Duodenal mucosa (tissue), 2 donors: ENCODE measurements at regions not wholly inside any gene's neighbourhood (a gene's known extent, or its start where the extent isn't known, plus 50 kb on each side); places are given as distances from the start of the nearest gene placed in this dataset.

Experiments used
- H3K27ac ChIP-seq: one replicate; pipeline ENCODE4 v1.7.0; 2013; ENCODE audit warnings: low read depth, low read length
- H3K27me3 ChIP-seq, 2 donors: one replicate each; pipeline ENCODE4 v1.7.0; 2013; ENCODE audit warnings: low read length in 2 of 2, control low read depth in 1 of 2; ENCODE audit not compliant: insufficient read depth in 2 of 2, control insufficient read depth in 1 of 2
- H3K36me3 ChIP-seq, 2 donors: one replicate each; pipeline ENCODE4 v1.7.0; 2013; ENCODE audit warnings: low read length in 2 of 2, control low read depth in 1 of 2; ENCODE audit not compliant: insufficient read depth in 2 of 2, control insufficient read depth in 1 of 2
- H3K4me1 ChIP-seq, 2 donors: one replicate each; pipeline ENCODE4 v1.7.0; 2013; ENCODE audit warnings: low read length in 2 of 2, control low read depth in 1 of 2; ENCODE audit not compliant: insufficient read depth in 2 of 2, control insufficient read depth in 1 of 2
- H3K4me3 ChIP-seq, 2 donors: one replicate each; pipeline ENCODE4 v1.7.0; 2013; ENCODE audit warnings: low read length in 2 of 2, low read depth in 1 of 2
- H3K9ac ChIP-seq, 2 donors: one replicate each; pipeline ENCODE4 v1.7.0; 2013; ENCODE audit warnings: low read length in 2 of 2, low read depth in 1 of 2
- H3K9me3 ChIP-seq, 2 donors: one replicate each; pipeline ENCODE4 v1.7.0; 2013; ENCODE audit warnings: low read length in 2 of 2, control low read depth in 1 of 2; ENCODE audit not compliant: control insufficient read depth in 1 of 2

DNA sequence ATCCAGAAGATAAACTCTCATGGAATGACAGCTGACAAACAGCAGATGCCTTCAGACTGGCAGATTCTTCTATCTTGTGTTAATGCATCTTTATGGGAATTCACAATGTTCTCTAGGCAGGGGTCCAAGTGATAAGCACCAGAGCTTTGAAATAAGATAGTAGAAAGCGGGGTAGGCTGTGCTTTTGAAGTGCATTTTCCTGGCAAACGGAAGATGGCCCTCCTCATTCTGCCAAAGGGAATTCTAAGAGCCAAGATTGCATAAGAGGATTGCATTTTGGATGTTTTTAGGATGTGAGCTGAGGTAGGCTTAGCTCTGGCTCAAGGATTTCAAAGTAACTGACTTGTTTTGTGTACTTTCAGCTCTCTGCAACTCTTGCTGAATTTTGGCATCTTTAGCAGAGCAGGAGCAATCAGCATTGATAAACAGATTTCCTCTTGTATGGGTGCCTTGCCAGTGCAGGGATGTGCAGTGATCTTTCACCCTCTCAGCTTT lies 298.5 kb upstream of the KLF6 start:
- Histone ChIP-seq H3K9me3 (no peaks in the 10 kb centered on the region), H3K27ac (no peak overlapping the region), H3K4me1 (no peaks in the 10 kb centered on the region), H3K4me3 (no peak overlapping the region), H3K9ac (no peak overlapping the region), H3K27me3 (no peaks in the 10 kb centered on the region), H3K36me3 (no peaks in the 10 kb centered on the region)

DNA sequence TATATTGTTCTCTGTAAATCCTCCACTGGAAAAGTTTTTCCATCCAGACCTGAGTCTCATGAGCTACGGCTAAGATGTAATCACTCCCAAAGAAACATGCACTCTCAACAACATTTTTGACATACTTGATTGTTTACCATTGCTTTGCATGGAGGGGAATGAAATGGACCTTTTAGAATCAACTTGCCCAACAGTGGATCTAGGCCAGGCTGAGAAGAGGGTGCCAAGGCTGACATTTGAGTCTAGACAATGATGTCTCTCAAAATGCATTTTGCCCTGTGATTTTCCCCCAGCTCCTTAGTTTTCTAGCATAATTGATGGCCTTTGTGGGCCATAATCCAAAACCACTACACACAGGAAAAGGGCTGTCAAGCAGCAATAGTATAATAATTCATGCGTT lies 297.9 kb upstream of the KLF6 start:
- Histone ChIP-seq H3K9me3 (no peaks in the 10 kb centered on the region), H3K36me3 (no peaks in the 10 kb centered on the region), H3K27me3 (no peaks in the 10 kb centered on the region), H3K9ac (no peak overlapping the region), H3K4me3 (no peak overlapping the region), H3K27ac (no peak overlapping the region), H3K4me1 (no peaks in the 10 kb centered on the region)

DNA sequence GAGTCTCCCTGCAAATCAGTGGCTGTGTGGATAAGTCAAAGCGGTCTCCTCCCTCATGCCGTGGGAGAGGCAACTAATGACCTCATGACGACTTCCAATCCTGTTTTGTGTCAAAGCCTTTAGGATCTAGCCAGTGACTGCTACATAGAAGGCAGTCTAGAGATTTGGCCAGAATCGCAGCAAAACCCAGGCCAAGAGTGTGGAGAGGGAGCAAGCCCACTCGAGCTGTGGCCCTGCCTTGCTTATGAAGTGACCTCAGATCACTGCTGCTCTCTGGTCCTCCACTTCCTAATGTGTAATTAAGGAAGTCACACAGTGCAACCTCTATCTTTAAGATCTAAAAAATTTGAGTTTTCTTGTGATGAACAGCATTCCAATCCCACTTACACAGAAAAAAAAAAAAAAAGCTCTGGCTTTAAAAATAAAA lies 296.7 kb upstream of the KLF6 start:
- no peaks in the 10 kb centered on the region for H3K4me1 ChIP-seq
- H3K9me3 ChIP-seq = no peaks in the 10 kb centered on the region
- H3K27me3 ChIP-seq = no peaks in the 10 kb centered on the region
- no peak overlapping the region for H3K9ac ChIP-seq
- no peaks in the 10 kb centered on the region for H3K36me3 ChIP-seq
- no peak overlapping the region for H3K27ac ChIP-seq
- no peak overlapping the region for H3K4me3 ChIP-seq

DNA sequence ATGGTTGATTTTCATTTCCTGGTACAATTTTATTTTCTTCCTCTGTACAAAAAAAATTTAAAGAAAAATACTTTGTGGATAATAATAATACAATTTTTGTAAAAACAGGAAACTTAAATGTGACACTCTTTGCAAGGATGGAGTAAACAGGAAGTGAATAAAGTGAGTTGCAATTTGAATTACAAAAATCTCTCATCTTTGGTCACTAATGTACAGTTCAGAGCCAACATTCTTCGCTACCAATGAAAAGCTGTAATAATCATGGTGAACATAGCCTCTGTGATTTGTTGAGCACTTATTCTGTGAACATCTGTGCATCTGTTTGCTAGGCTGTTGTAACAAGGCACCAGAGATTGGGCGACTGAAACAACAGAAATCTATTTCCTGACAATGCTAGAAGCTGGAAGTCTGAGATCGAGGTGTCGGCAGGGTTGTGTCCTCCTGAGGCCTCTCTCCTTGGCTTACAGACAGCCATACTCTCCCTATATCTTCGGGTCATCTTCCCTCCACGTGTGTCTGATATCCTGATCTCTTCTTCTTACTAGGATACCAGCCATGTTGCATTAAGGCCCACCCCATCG lies 295.3 kb upstream of the KLF6 start:
- no peaks in the 10 kb centered on the region for H3K4me1 ChIP-seq
- H3K9me3 ChIP-seq = no peaks in the 10 kb centered on the region
- peak overlapping the region; percentile 15 for H3K27ac ChIP-seq
- no peaks in the 10 kb centered on the region for H3K27me3 ChIP-seq
- H3K9ac ChIP-seq = no peak overlapping the region
- no peak overlapping the region for H3K4me3 ChIP-seq
- no peaks in the 10 kb centered on the region for H3K36me3 ChIP-seq

DNA sequence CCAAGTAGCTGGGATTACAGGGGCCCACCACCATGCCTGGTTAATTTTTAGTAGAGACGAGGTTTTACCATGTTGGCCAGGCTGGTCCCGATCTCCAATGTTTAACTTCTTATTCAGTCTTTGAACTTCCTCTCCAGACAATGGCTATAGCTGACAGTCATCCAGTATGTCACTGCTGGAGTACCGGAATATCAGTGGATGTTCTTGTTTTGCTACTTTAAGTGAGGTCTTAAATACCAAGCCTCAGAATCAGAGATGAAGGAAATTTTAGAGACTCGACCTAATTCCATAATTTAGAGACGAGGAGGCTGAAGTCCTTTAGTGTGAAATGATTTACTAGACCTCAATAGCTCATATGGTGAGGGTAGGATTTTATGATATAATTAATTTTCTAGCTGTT lies 294.8 kb upstream of the KLF6 start:
- H3K9ac ChIP-seq = no peak overlapping the region
- no peak overlapping the region for H3K27ac ChIP-seq
- H3K4me1 ChIP-seq = peaks cover under 1 to 1% of the 10 kb centered on the region in 2 donors
- H3K9me3 ChIP-seq = no peaks in the 10 kb centered on the region
- H3K27me3 ChIP-seq = no peaks in the 10 kb centered on the region
- no peak overlapping the region for H3K4me3 ChIP-seq
- no peaks in the 10 kb centered on the region for H3K36me3 ChIP-seq

DNA sequence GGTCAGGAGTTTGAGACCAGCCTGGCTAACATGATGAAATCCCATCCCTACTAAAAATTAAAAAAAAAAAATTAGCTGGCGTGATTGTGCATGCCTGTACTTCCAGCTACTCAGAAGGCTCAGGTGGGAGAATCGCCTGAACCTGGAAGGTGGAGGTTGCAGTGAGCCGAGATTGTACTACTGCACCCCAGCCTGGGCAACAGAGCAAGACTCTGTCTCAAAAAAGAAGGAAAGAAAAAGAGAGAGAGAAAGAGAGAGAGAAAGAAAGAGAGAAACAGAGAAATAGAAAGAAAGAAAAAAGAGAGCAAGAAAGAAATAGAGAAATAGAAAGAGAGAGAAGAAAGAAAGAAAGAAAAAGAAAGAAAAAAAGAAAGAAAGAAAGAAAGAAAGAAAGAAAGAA lies 292.8 kb upstream of the KLF6 start:
- Histone ChIP-seq H3K27me3 (no peaks in the 10 kb centered on the region), H3K27ac (no peak overlapping the region), H3K9me3 (no peaks in the 10 kb centered on the region), H3K4me3 (no peak overlapping the region), H3K9ac (no peak overlapping the region), H3K36me3 (no peaks in the 10 kb centered on the region), H3K4me1 (peaks cover 4 to 11% of the 10 kb centered on the region in 2 donors)

DNA sequence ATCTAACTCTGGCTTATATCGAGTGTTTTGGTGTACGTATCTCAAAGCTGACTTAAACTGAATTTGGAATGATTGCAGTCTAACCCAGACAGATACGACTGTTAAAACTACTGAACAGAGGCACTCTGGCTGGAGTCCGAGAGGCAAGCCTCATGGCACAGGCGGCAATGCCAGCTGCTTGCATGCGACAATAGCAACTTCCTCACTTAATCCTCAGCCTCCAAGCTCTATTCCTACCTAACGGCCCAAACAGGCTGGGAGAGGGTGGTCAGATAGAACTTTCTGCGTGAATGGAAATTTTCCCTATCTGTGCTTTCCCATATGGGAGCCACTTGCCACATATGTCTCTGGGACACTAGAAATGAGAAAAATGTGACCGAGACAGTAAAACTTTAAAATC lies 292.0 kb upstream of the KLF6 start:
- H3K4me1 ChIP-seq = peaks cover 4 to 11% of the 10 kb centered on the region in 2 donors
- no peaks in the 10 kb centered on the region for H3K9me3 ChIP-seq
- H3K4me3 ChIP-seq = no peak overlapping the region
- no peak overlapping the region for H3K27ac ChIP-seq
- H3K9ac ChIP-seq = no peak overlapping the region
- no peaks in the 10 kb centered on the region for H3K36me3 ChIP-seq
- H3K27me3 ChIP-seq = no peaks in the 10 kb centered on the region

DNA sequence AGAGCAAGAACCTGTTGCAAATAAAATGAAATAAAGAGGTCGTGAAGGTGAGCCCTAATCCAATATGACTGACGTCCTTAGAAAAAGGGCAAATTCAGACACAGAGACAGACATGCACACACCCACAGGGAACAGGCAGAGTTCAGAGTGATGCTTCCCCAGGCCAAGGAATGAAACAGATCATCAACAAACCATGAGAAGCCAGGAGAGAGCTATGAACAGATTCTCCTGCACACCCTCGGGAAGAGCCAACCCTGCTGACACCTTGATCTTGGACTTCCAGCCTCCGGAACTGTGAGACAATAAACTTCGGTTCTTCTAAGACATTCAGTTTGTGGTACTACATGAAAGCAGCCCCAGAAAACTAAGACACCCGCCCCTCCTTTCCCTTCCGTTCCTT lies 290.4 kb upstream of the KLF6 start:
- Histone ChIP-seq H3K9ac (no peak overlapping the region), H3K36me3 (no peaks in the 10 kb centered on the region), H3K4me3 (no peak overlapping the region), H3K27me3 (no peaks in the 10 kb centered on the region), H3K27ac (no peak overlapping the region), H3K4me1 (peaks cover 4 to 11% of the 10 kb centered on the region in 2 donors), H3K9me3 (no peaks in the 10 kb centered on the region)

DNA sequence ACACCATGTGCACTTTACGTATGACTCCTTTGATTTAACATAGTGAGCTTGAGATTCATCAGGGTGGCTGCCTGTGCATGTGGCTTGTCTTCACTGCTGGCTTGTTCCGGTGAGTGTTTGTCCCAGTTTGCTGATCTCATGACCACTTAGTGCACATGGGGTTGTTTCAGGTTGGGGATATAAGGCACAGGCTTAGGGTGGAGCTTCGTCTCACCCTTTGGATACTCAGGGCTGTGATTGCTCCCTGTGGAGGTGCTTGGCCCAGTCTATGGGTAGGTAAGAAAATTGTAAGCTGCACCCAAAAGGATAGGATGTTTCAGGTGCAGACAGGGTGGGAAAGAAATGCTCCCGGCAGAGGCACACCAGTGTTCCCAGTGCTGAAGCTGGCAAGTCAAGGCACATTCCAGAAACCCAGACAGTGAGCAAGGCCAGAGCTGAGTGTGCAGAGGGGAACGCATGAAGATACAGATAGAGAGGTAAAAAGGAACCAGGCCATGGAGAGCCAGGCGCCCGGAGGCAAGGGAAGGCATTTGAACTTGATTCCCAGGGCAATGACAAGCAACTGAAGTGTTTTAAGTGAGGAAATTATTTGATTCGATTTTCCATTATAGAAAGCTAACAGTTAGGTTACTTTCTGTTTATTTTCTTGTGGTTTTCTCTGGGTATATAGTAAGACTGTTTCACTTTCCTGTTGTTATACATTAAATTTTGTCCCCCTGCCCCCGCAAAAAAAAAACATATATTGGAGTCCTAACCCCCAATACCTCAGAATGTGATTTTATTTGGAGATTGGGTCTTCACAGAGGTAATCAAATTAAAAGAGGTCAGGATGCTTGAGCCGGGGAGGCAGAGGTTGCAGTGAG lies 289.8 kb upstream of the KLF6 start:
- Histone ChIP-seq H3K27me3 (no peaks in the 10 kb centered on the region), H3K9me3 (no peaks in the 10 kb centered on the region), H3K27ac (peak overlapping the region; percentile 26), H3K4me1 (peaks cover 7 to 11% of the 10 kb centered on the region in 2 donors), H3K9ac (no peak overlapping the region), H3K36me3 (no peaks in the 10 kb centered on the region), H3K4me3 (no peak overlapping the region)

DNA sequence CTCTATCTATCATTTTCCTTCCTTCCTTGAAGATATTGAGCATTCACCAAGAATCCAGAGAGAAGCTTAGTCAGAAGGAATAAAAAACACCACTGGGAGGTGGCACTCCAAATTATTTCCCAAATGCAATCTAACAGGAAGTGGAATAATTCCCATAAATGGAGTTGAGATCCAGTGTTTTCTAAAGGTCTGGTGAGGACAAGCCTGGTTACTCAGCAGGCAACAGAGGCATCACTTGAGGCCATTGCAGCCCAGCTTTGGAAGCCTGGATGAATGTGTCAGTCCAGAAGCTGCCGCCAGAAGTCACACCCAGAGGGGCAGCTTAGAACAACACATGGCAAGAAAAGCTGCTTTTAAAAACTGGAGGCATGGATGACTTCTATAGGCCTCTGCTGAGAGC lies 288.9 kb upstream of the KLF6 start:
- Histone ChIP-seq H3K27me3 (no peaks in the 10 kb centered on the region), H3K4me1 (peaks cover 10 to 11% of the 10 kb centered on the region in 2 donors), H3K9ac (no peak overlapping the region), H3K4me3 (no peak overlapping the region), H3K27ac (no peak overlapping the region), H3K9me3 (no peaks in the 10 kb centered on the region), H3K36me3 (no peaks in the 10 kb centered on the region)
